ENCODE measurements at regions not wholly inside any gene's neighbourhood (a gene's known extent, or its start where the extent isn't known, plus 50 kb on each side); places are given as distances from the start of the nearest gene placed in this dataset.

DNA sequence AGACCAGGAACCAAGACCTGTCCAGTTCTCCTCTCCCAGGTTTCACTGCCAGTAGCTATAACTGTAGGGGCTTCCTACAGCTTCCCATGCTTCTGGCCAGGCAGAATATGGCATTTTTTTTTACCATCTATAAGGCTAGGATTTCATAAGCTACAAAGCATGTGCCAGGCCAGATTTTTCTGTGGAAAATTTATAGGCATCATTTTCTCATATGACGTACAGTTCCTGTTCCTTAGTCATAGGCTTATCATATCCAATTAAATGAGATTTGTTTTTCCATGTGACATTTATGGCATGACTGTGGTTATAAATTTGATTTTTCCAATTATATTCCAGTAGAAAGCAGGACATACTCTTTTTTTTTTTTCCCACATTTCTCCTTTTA is 208.6 kb upstream of the NPY start:
- H3K9ac ChIP-seq (ENCODE audit: insufficient read depth, low read length, poor library complexity, severe bottlenecking), result no peak overlapping the region
- intact Hi-C loops (cut with micrococcal nuclease), result no loop called here
- TF ChIP-seq, protein P1, sequence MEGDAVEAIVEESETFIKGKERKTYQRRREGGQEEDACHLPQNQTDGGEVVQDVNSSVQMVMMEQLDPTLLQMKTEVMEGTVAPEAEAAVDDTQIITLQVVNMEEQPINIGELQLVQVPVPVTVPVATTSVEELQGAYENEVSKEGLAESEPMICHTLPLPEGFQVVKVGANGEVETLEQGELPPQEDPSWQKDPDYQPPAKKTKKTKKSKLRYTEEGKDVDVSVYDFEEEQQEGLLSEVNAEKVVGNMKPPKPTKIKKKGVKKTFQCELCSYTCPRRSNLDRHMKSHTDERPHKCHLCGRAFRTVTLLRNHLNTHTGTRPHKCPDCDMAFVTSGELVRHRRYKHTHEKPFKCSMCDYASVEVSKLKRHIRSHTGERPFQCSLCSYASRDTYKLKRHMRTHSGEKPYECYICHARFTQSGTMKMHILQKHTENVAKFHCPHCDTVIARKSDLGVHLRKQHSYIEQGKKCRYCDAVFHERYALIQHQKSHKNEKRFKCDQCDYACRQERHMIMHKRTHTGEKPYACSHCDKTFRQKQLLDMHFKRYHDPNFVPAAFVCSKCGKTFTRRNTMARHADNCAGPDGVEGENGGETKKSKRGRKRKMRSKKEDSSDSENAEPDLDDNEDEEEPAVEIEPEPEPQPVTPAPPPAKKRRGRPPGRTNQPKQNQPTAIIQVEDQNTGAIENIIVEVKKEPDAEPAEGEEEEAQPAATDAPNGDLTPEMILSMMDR (IDR thresholded peaks at IDR 0.05), result no peak
- no peak overlapping the region for H3K27ac ChIP-seq (ENCODE audit: low read depth in 1 of 2, low read length in 2 of 2)
- DNase-seq, result no peak
- H2AFZ ChIP-seq (ENCODE audit: insufficient read depth, low read depth, low read length, poor library complexity, severe bottlenecking), result no peak overlapping the region
- H3K9me3 ChIP-seq (replicated peaks in 1 of 2; ENCODE audit: control insufficient read depth in 1 of 2, insufficient read depth in 1 of 2, low read length in 2 of 2), result peaks cover 0 to 5% of the 10 kb centered on the region in 2 donors
- no peaks in the 10 kb centered on the region for H3K4me1 ChIP-seq (ENCODE audit: control insufficient read depth in 1 of 2, insufficient read depth in 2 of 2, low read length in 2 of 2)
- H3K4me2 ChIP-seq (replicated peaks; ENCODE audit: extremely low read depth, low read length, poor library complexity, severe bottlenecking), result no peak overlapping the region
- Mint-ChIP-seq H3K36me3 (no peaks in the 10 kb centered on the region), H3K9me3 (peaks cover 4 to 15% (median 6%) of the 10 kb centered on the region in 7 donors), H3K4me1 (no peaks in the 10 kb centered on the region), H3K27me3 (ENCODE audit: low read depth in 3 of 3) (peaks cover 0 to 3% (median 2%) of the 10 kb centered on the region in 3 donors), H3K27ac (no peak overlapping the region), H3K4me3 (no peak overlapping the region)
- H3K27me3 ChIP-seq (ENCODE audit: control insufficient read depth in 2 of 2, insufficient read depth in 2 of 2, low read length in 2 of 2), result no peaks in the 10 kb centered on the region
- no peaks in the 10 kb centered on the region for H3K36me3 ChIP-seq (replicated peaks in 1 of 2; ENCODE audit: control insufficient read depth in 1 of 2, insufficient read depth in 2 of 2, low read length in 2 of 2)
- no peaks in the 10 kb centered on the region for H4K20me1 ChIP-seq (ENCODE audit: insufficient read depth, low read length)
- no peaks in the 10 kb centered on the region for H3K79me2 ChIP-seq (ENCODE audit: insufficient read depth, low read length)
- no peak overlapping the region for H3K4me3 ChIP-seq (replicated peaks in 1 of 3; ENCODE audit: low read depth in 2 of 3, low read length in 3 of 3)
- WGBS (ENCODE audit: insufficient coverage), result no CpG with 5 or more reads among the region's 1 CpG

- Mint-ChIP-seq H3K27me3 (ENCODE audit: low read depth in 3 of 3) (no peaks in the 10 kb centered on the region), H3K27ac (no peak overlapping the region), H3K4me1 (no peaks in the 10 kb centered on the region), H3K4me3 (no peak overlapping the region), H3K36me3 (no peaks in the 10 kb centered on the region), H3K9me3 (peaks cover 5 to 14% (median 11%) of the 10 kb centered on the region in 7 donors)
- 78% methylated on average over 1 of the region's 2 CpGs for WGBS (ENCODE audit: insufficient coverage)
- no peak overlapping the region for H3K4me2 ChIP-seq (replicated peaks; ENCODE audit: extremely low read depth, low read length, poor library complexity, severe bottlenecking)
- H3K27me3 ChIP-seq (ENCODE audit: control insufficient read depth in 2 of 2, insufficient read depth in 2 of 2, low read length in 2 of 2), result no peaks in the 10 kb centered on the region
- TF ChIP-seq, protein P1 (IDR thresholded peaks at IDR 0.05), result no peak
- no peak overlapping the region for H3K4me3 ChIP-seq (replicated peaks in 1 of 3; ENCODE audit: low read depth in 2 of 3, low read length in 3 of 3)
- intact Hi-C loops (cut with micrococcal nuclease), result no loop called here
- no peak for DNase-seq
- H3K27ac ChIP-seq (ENCODE audit: low read depth in 1 of 2, low read length in 2 of 2), result no peak overlapping the region
- no peaks in the 10 kb centered on the region for H3K79me2 ChIP-seq (ENCODE audit: insufficient read depth, low read length)
- no peak overlapping the region for H3K9ac ChIP-seq (ENCODE audit: insufficient read depth, low read length, poor library complexity, severe bottlenecking)
- peaks cover 5 to 8% of the 10 kb centered on the region in 2 donors for H3K9me3 ChIP-seq (replicated peaks in 1 of 2; ENCODE audit: control insufficient read depth in 1 of 2, insufficient read depth in 1 of 2, low read length in 2 of 2)
- no peaks in the 10 kb centered on the region for H3K36me3 ChIP-seq (replicated peaks in 1 of 2; ENCODE audit: control insufficient read depth in 1 of 2, insufficient read depth in 2 of 2, low read length in 2 of 2)
- H3K4me1 ChIP-seq (ENCODE audit: control insufficient read depth in 1 of 2, insufficient read depth in 2 of 2, low read length in 2 of 2), result no peaks in the 10 kb centered on the region
- H4K20me1 ChIP-seq (ENCODE audit: insufficient read depth, low read length), result no peaks in the 10 kb centered on the region
- no peak overlapping the region for H2AFZ ChIP-seq (ENCODE audit: insufficient read depth, low read depth, low read length, poor library complexity, severe bottlenecking)
These were observed 201.2 kb upstream of the NPY start for GRCh38 chr7:24082826-24083225.
